GM12878 (cell line): ENCODE measurements at regions not wholly inside any gene's neighbourhood (a gene's known extent, or its start where the extent isn't known, plus 50 kb on each side); places are given as distances from the start of the nearest gene placed in this dataset.
A peak's percentile ranks its signal among the peaks of the same experiment; 100 is the strongest.

Source experiments
- ATAC-seq: fragments of 200-7000 bp; cut with Tn5 transposase; 3 replicates; pipeline ENCODE4 v1.9.1; 2020; ENCODE audit warnings: mild to moderate bottlenecking, moderate library complexity
- BruUV-seq: library from RNA; stranded (reverse); fragments of 400-500 nt; replicated peaks from 2 replicates; lab custom pipeline; 2021; lab: Mats Ljungman, UMichigan
- CTCF ChIA-PET: fragments of 300-600 bp; sonication (Branson Sonifier 250); formaldehyde crosslinking; extraction: SDS; loops from one replicate; lab custom pipeline; 2021; ENCODE audit warnings: inconsistent platforms; lab: Yijun Ruan, JAX
- POLR2A ChIA-PET: fragments of 350-600 bp; formaldehyde crosslinking; extraction: SDS; loops from one replicate; lab custom pipeline; 2021; ENCODE audit warnings: inconsistent platforms; lab: Charles Lee
- RAD21 ChIA-PET: fragments of 300-600 bp; sonication (Branson Sonifier 250); formaldehyde crosslinking; loops from one replicate; lab custom pipeline; 2023; ENCODE audit warnings: antibody characterized with exemption; ENCODE audit not compliant: unreplicated experiment; lab: Charles Lee
- SMC1A ChIA-PET: fragments of 300-600 bp; sonication (Branson Sonifier 250); formaldehyde crosslinking; loops from one replicate; lab custom pipeline; 2023; ENCODE audit not compliant: unreplicated experiment, uncharacterized antibody; lab: Charles Lee
- DNase-seq: peaks from one replicate; pipeline ENCODE4 v3.0.0-alpha.2; 2011; ENCODE audit warnings: low read depth, low spot score
- FAIRE-seq: peaks from 3 replicates; lab custom pipeline; 2011; peaks lifted over from hg19 to GRCh38; lab: Jason Lieb, UNC
- H2AFZ ChIP-seq: 2 replicates; pipeline ENCODE4 v1.6.0; 2011; ENCODE audit warnings: low read depth, low read length, control low read depth; ENCODE audit not compliant: control insufficient read depth
- H3K27ac ChIP-seq: 2 replicates; pipeline ENCODE4 v1.5.1; 2011; ENCODE audit warnings: control low read depth; ENCODE audit not compliant: control insufficient read depth, insufficient read depth
- H3K27me3 ChIP-seq, 2 experiments: replicated peaks in 1 of 2; 2 replicates each; pipeline versions ENCODE4 v1.6.0 to v1.6.1; 2011; ENCODE audit warnings: low read length in 1 of 2; ENCODE audit not compliant: control insufficient read depth in 2 of 2, insufficient read depth in 2 of 2
- H3K36me3 ChIP-seq, 2 experiments: 2 replicates each; pipeline ENCODE4 v1.5.1; 2011; ENCODE audit warnings: low read length in 1 of 2; ENCODE audit not compliant: control insufficient read depth in 2 of 2, insufficient read depth in 2 of 2
- H3K4me1 ChIP-seq: 2 replicates; pipeline ENCODE4 v1.6.1; 2011; ENCODE audit warnings: mild to moderate bottlenecking, low read length, moderate library complexity, mixed read lengths; ENCODE audit not compliant: control insufficient read depth, insufficient read depth
- H3K4me2 ChIP-seq: 2 replicates; pipeline ENCODE4 v1.6.0; 2011; ENCODE audit warnings: control low read depth; ENCODE audit not compliant: control insufficient read depth, insufficient read depth
- H3K4me3 ChIP-seq: fragments of 200-600 bp; sonication (generic); 2 replicates; pipeline ENCODE4 v1.5.1; 2016
- H3K79me2 ChIP-seq: 2 replicates; pipeline ENCODE4 v1.6.0; 2011; ENCODE audit warnings: low read length; ENCODE audit not compliant: control insufficient read depth, insufficient read depth
- H3K9ac ChIP-seq: 2 replicates; pipeline ENCODE4 v1.8.0; 2011; ENCODE audit warnings: low read length, control low read depth, mixed read lengths; ENCODE audit not compliant: control insufficient read depth, insufficient read depth
- H3K9me3 ChIP-seq: replicated peaks from 3 replicates; pipeline ENCODE4 v1.5.1; 2011; ENCODE audit warnings: mild to moderate bottlenecking, low read length; ENCODE audit not compliant: control insufficient read depth, insufficient read depth
- H4K20me1 ChIP-seq: 2 replicates; pipeline ENCODE4 v1.6.0; 2011; ENCODE audit not compliant: control insufficient read depth, insufficient read depth
- CBX3 ChIP-seq: fragments of 200-600 bp; sonication (generic); IDR thresholded peaks from 2 replicates; pipeline ENCODE4 v1.6.1; 2016; ENCODE audit warnings: low read depth, borderline replicate concordance
- ELK1 ChIP-seq: IDR thresholded peaks from 2 replicates; pipeline ENCODE4 v1.6.1; 2012; ENCODE audit warnings: low read depth, low read length, improper control_type of control experiment
- ESRRA ChIP-seq: IDR thresholded peaks from 2 replicates; pipeline ENCODE4 v1.6.1; 2012; ENCODE audit warnings: mild to moderate bottlenecking, low read length, improper control_type of control experiment
- JUND ChIP-seq: IDR thresholded peaks from 2 replicates; pipeline ENCODE4 v1.6.1; 2012; ENCODE audit warnings: low read depth, mild to moderate bottlenecking, low read length, improper control_type of control experiment, moderate library complexity
- KLF5 ChIP-seq: fragments of 450-650 bp; IDR thresholded peaks from 2 replicates; pipeline ENCODE4 v1.6.1; 2014; ENCODE audit warnings: mild to moderate bottlenecking; ENCODE audit not compliant: partially characterized antibody
- MYC ChIP-seq: IDR thresholded peaks from 2 replicates; pipeline ENCODE4 v1.6.1; 2011; ENCODE audit warnings: mild to moderate bottlenecking, low read length, moderate library complexity, inconsistent platforms; ENCODE audit not compliant: insufficient read depth, insufficient replicate concordance, insufficient read length, severe bottlenecking
- NR2F1 ChIP-seq: fragments of 450-650 bp; conservative IDR thresholded peaks from 2 replicates; pipeline ENCODE4 v1.6.1; 2017; ENCODE audit warnings: mild to moderate bottlenecking
- RAD21 ChIP-seq: IDR thresholded peaks from 2 replicates; pipeline ENCODE4 v1.6.1; 2011; ENCODE audit warnings: mild to moderate bottlenecking, low read depth, low read length, moderate library complexity; ENCODE audit not compliant: insufficient read depth
- SMAD5 ChIP-seq: IDR thresholded peaks from 2 replicates; pipeline ENCODE4 v1.6.1; 2016; ENCODE audit warnings: antibody characterized with exemption, low read depth
- SREBF1 ChIP-seq: IDR thresholded peaks from 2 replicates; pipeline ENCODE4 v1.6.1; 2012; ENCODE audit warnings: mild to moderate bottlenecking, low read length
- SUPT20H ChIP-seq: IDR thresholded peaks from 2 replicates; pipeline ENCODE4 v1.6.1; 2011; ENCODE audit warnings: low read depth, mild to moderate bottlenecking, low read length, moderate library complexity, borderline replicate concordance; ENCODE audit not compliant: control insufficient read depth
- TAF1 ChIP-seq: IDR thresholded peaks from 2 replicates; pipeline ENCODE4 v1.6.1; 2011; ENCODE audit warnings: mild to moderate bottlenecking, low read depth, low read length, borderline replicate concordance
- TCF3 ChIP-seq: IDR thresholded peaks from 2 replicates; pipeline ENCODE4 v1.6.1; 2012; ENCODE audit warnings: low read depth, mild to moderate bottlenecking, low read length, borderline replicate concordance; ENCODE audit not compliant: insufficient read depth
- YY1 ChIP-seq: IDR thresholded peaks from 2 replicates; pipeline ENCODE4 v1.6.1; 2011; ENCODE audit warnings: low read depth, mild to moderate bottlenecking, low read length
- ZZZ3 ChIP-seq: IDR thresholded peaks from 2 replicates; pipeline ENCODE4 v1.6.1; 2011; ENCODE audit warnings: low read depth; ENCODE audit not compliant: control insufficient read depth, insufficient read length
- WGBS: methylation state at CpG from one replicate; pipeline ENCODE4 v1.1.6; 2016; ENCODE audit warnings: low lambda C conversion rate; ENCODE audit not compliant: insufficient replicate concordance, insufficient coverage; ENCODE audit errors: missing lambda C conversion rate; 5-methylcytosine and 5-hydroxymethylcytosine counted together
- in situ Hi-C: fragments of 300-500 bp; cut with MboI; formaldehyde crosslinking; loops from 9 replicates; pipeline ENCODE4 v1.14.3; 2018; ENCODE audit warnings: mixed read lengths
- intact Hi-C: fragments of 100-400 bp; cut with micrococcal nuclease; formaldehyde crosslinking; loops from one replicate; pipeline ENCODE4 v1.14.2; 2022; ENCODE audit not compliant: unreplicated experiment
- TF ChIP-seq, protein P1 (sequence below): fragments of 150-350 bp; IDR thresholded peaks from 2 replicates; pipeline ENCODE4 v1.6.1; 2014; ENCODE audit warnings: mild to moderate bottlenecking, low read depth, low read length

DNA sequence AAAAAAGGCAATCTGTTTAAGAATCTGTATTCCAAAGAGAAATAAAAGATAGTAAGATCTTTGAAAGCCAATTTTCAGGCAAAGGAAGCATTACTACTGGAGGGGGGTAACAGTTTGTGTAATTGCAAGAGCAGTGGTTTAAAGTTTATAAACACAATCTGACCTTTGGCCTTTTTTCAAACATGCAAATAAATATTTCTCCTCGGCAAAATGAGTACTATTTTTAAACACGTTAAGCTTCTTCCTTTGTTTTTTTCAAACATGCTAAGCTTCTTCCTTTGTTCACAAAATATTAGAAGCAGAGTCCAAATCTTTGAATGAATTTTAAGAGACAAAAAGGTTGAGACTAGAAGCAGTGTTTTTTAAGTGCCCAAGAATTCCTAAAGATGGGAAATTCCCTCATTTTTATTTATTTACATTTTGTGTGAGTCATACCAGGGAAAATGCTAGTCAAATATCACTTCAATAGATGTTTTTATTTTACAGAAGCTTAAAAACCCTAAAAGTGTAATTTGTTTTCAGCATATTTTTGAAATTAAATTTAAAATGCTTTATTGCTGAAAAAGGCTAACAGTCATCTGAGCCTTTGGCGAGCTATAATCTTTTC is 229.3 kb downstream of the GPR37 start:
- H3K79me2 ChIP-seq, result no peaks in the 10 kb centered on the region
- no peaks in the 10 kb centered on the region for H3K36me3 ChIP-seq
- H4K20me1 ChIP-seq, result no peaks in the 10 kb centered on the region
- no peak overlapping the region for H3K9ac ChIP-seq
- 31% methylated on average over 3 of the region's 3 CpGs for WGBS
- DNase-seq, result no peak
- ChIA-PET CTCF (no interaction called here), POLR2A (no interaction called here), RAD21 (interaction anchor here (1.1 kb wide), 1 partner anchor 14 kb away, joined by 3 read pairs; no protein-coding TSS in a partner anchor), SMC1A (interaction anchor here (2.8 kb wide), 1 partner anchor 9 kb away, joined by 8 read pairs; no protein-coding TSS in a partner anchor)
- no peak overlapping the region for H3K4me3 ChIP-seq
- FAIRE-seq, result no peak
- no peak overlapping the region for H2AFZ ChIP-seq
- H3K9me3 ChIP-seq, result no peaks in the 10 kb centered on the region
- intact Hi-C loops (no loop called here), in situ Hi-C loops (no loop called here)
- no peak overlapping the region for H3K27ac ChIP-seq
- H3K4me2 ChIP-seq, result no peak overlapping the region
- TF ChIP-seq ELK1 (no peak), SMAD5 (no peak), KLF5 (no peak), JUND (no peak), NR2F1 (0 out of 2 replicates have a peak, but pooled peaks have one; percentile 35)
- ATAC-seq, result no peak
- H3K4me1 ChIP-seq, result no peaks in the 10 kb centered on the region
- H3K27me3 ChIP-seq, result no peaks in the 10 kb centered on the region
- no TSS peak for BruUV-seq

- Histone ChIP-seq H3K27me3 (no peaks in the 10 kb centered on the region), H3K4me3 (no peak overlapping the region), H4K20me1 (no peaks in the 10 kb centered on the region), H3K9ac (no peak overlapping the region), H3K4me2 (no peak overlapping the region)
- in situ Hi-C loops, result no loop called here
- ATAC-seq (no peak), DNase-seq (no peak)
- TF ChIP-seq, protein P1, sequence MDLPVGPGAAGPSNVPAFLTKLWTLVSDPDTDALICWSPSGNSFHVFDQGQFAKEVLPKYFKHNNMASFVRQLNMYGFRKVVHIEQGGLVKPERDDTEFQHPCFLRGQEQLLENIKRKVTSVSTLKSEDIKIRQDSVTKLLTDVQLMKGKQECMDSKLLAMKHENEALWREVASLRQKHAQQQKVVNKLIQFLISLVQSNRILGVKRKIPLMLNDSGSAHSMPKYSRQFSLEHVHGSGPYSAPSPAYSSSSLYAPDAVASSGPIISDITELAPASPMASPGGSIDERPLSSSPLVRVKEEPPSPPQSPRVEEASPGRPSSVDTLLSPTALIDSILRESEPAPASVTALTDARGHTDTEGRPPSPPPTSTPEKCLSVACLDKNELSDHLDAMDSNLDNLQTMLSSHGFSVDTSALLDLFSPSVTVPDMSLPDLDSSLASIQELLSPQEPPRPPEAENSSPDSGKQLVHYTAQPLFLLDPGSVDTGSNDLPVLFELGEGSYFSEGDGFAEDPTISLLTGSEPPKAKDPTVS, result no peak
- TF ChIP-seq CBX3 (no peak), SREBF1 (no peak), RAD21 (no peak), TCF3 (no peak), SUPT20H (no peak), YY1 (no peak), ESRRA (no peak), ZZZ3 (no peak), TAF1 (no peak), MYC (no peak), SMAD5 (no peak)
- TF ChIP-seq, all 136 proteins: peak for 0
- intact Hi-C loops, result no loop called here
- Histone ChIP-seq H2AFZ (no peak overlapping the region), H3K36me3 (no peaks in the 10 kb centered on the region), H3K4me1 (no peaks in the 10 kb centered on the region), H3K27ac (no peak overlapping the region), H3K79me2 (no peaks in the 10 kb centered on the region), H3K9me3 (no peaks in the 10 kb centered on the region)
- BruUV-seq, result no TSS peak
- RAD21 ChIA-PET, result no interaction called here
- CTCF ChIA-PET, result no interaction called here
- no peak for FAIRE-seq
- SMC1A ChIA-PET, result no interaction called here
- POLR2A ChIA-PET, result no interaction called here
Measured at GRCh38 chr7:124532166-124532565, 233.4 kb downstream of the GPR37 start.
